AG04449 (cell line): ENCODE measurements at regions not wholly inside any gene's neighbourhood (a gene's known extent, or its start where the extent isn't known, plus 50 kb on each side); places are given as distances from the start of the nearest gene placed in this dataset.

Experiments used
- CTCF ChIA-PET: fragments of 350-600 bp; formaldehyde crosslinking; extraction: SDS; loops from one replicate; lab custom pipeline; 2021; ENCODE audit warnings: antibody characterized with exemption; lab: Yijun Ruan, JAX
- POLR2A ChIA-PET: fragments of 400-600, 350-600 bp; formaldehyde crosslinking; extraction: SDS; loops from one replicate; lab custom pipeline; 2020; ENCODE audit warnings: antibody characterized with exemption, inconsistent platforms; lab: Yijun Ruan, JAX
- DNase-seq: peaks from one replicate; pipeline ENCODE4 v3.0.0-alpha.2; 2010; ENCODE audit warnings: low read depth, low spot score
- H3K4me3 ChIP-seq: 2 replicates; pipeline ENCODE4 v1.5.1; 2011; ENCODE audit warnings: low read depth, mild to moderate bottlenecking, control low read depth, low read length
- TF ChIP-seq, protein P1 (sequence below): IDR thresholded peaks from one replicate; pipeline ENCODE4 v1.5.1; 2011; ENCODE audit warnings: mild to moderate bottlenecking, moderate library complexity, low read length, control low read depth, inconsistent platforms; ENCODE audit not compliant: insufficient read depth; ENCODE audit errors: missing control alignments

DNA sequence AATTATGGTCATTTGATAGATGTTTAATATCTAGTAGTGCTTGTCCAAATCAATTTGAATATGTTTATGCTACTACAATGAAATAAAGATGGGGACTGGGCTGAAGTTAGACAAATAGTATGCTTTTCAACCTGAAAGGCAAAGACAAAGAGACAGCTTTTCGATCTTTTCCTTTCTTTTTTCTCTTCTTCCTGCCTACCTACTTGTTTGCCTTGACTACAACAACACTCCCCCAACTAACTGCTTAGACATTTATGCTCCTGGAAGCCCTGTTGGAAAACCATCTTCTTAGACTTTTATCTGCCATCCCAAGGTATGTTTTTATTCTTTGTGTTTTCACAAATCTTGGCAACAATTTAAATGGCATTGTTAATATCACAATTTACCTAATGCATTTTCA is 374.4 kb upstream of the DDI1 start:
- no peak overlapping the region for H3K4me3 ChIP-seq
- CTCF ChIA-PET = interaction anchor here (1.5 kb wide), 1 partner anchor 9 kb away, joined by 4 read pairs; no protein-coding TSS in a partner anchor
- TF ChIP-seq, protein P1, sequence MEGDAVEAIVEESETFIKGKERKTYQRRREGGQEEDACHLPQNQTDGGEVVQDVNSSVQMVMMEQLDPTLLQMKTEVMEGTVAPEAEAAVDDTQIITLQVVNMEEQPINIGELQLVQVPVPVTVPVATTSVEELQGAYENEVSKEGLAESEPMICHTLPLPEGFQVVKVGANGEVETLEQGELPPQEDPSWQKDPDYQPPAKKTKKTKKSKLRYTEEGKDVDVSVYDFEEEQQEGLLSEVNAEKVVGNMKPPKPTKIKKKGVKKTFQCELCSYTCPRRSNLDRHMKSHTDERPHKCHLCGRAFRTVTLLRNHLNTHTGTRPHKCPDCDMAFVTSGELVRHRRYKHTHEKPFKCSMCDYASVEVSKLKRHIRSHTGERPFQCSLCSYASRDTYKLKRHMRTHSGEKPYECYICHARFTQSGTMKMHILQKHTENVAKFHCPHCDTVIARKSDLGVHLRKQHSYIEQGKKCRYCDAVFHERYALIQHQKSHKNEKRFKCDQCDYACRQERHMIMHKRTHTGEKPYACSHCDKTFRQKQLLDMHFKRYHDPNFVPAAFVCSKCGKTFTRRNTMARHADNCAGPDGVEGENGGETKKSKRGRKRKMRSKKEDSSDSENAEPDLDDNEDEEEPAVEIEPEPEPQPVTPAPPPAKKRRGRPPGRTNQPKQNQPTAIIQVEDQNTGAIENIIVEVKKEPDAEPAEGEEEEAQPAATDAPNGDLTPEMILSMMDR = no peak
- no peak for DNase-seq
- POLR2A ChIA-PET = no interaction called here

DNA sequence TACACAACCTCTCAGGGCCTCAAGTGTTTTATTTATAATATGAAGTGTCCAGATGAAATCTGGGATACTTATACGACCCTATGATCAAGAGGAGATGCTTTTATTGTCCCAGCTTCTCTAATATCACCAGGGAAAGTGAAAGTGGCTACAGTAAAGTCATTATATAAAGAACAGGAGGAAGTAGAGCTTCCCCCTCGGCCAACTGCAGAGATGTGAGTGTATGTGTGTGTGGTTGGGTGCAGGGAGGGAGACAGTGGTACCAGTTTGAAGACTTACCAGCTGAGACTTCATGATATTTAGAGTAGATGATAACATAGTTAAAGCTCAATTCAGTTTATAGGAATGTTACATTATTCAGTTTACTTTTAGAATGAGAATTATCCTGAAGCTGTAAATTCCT is 373.6 kb upstream of the DDI1 start:
- POLR2A ChIA-PET = no interaction called here
- CTCF ChIA-PET = interaction anchor here (0.9 to 1.5 kb wide), 2 partner anchors 10 to 19 kb away, joined by 3 to 4 read pairs; no protein-coding TSS in a partner anchor
- TF ChIP-seq, protein P1 = no peak

GRCh38 chr11:103668859-103669258 is 367.6 kb upstream of the DDI1 start:
- TF ChIP-seq, protein P1 = no peak
- ChIA-PET POLR2A (no interaction called here), CTCF (interaction anchor here (6.9 kb wide), 1 partner anchor 13 kb away, joined by 41 read pairs; no protein-coding TSS in a partner anchor)
- DNase-seq = no peak
- no peak overlapping the region for H3K4me3 ChIP-seq

More for the DNA sequence above, 373.6 kb upstream of the DDI1 start:
- no peak overlapping the region for H3K4me3 ChIP-seq
- no peak for DNase-seq

- POLR2A ChIA-PET = no interaction called here
- CTCF ChIA-PET = interaction anchor here (0.7 to 6.9 kb wide), 2 partner anchors 11 to 13 kb away, joined by 3 to 41 read pairs; no protein-coding TSS in a partner anchor
- TF ChIP-seq, protein P1 = no peak
These were observed 365.2 kb upstream of the DDI1 start for GRCh38 chr11:103671143-103671651.

GRCh38 chr11:103673773-103674172 is 362.7 kb upstream of the DDI1 start:
- no peak for DNase-seq
- H3K4me3 ChIP-seq = no peak overlapping the region
- TF ChIP-seq, protein P1 = no peak
- POLR2A ChIA-PET = no interaction called here
- CTCF ChIA-PET = interaction anchor here (6.9 kb wide), 1 partner anchor 8 kb away, joined by 41 read pairs; no protein-coding TSS in a partner anchor

More at GRCh38 chr11:103671143-103671651, 365.2 kb upstream of the DDI1 start:
- no peak for DNase-seq
- H3K4me3 ChIP-seq = no peak overlapping the region

DNA sequence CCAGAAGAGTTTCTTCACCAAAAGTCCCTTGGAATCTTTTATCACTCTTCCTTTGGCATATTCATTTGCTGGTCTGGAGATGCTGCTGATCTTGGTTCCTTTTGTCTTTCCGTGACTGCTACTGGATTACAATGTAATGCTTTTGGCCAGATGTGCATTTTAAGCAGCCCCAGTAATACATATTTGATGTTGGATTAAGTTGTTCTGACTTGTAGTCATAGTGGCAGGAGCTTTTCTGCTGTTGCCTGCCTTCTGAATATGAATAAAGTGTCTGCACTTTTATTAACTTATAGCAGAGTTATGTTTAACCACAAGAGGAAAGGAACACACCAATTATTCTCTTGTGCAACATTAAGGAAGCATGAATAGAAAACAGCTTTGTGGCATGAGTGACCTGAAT is 360.0 kb upstream of the DDI1 start:
- no peak for DNase-seq
- TF ChIP-seq, protein P1 = no peak
- no peak overlapping the region for H3K4me3 ChIP-seq
- CTCF ChIA-PET = no interaction called here
- POLR2A ChIA-PET = no interaction called here
